HG03175 (cell line): ENCODE measurements at regions not wholly inside any gene's neighbourhood (a gene's known extent, or its start where the extent isn't known, plus 50 kb on each side); places are given as distances from the start of the nearest gene placed in this dataset.

ENCODE experiments used
- ATAC-seq: cut with Tn5 transposase; IDR thresholded peaks from one replicate; pipeline ENCODE4 v1.9.1; 2021; ENCODE audit warnings: mild to moderate bottlenecking, moderate library complexity; ENCODE audit not compliant: unreplicated experiment

GRCh38 chr16:76222087-76222486 is 55.1 kb upstream of the CNTNAP4 start:
- no peak for ATAC-seq

GRCh38 chr16:76222853-76223252 is 54.3 kb upstream of the CNTNAP4 start:
- ATAC-seq, result no peak

DNA sequence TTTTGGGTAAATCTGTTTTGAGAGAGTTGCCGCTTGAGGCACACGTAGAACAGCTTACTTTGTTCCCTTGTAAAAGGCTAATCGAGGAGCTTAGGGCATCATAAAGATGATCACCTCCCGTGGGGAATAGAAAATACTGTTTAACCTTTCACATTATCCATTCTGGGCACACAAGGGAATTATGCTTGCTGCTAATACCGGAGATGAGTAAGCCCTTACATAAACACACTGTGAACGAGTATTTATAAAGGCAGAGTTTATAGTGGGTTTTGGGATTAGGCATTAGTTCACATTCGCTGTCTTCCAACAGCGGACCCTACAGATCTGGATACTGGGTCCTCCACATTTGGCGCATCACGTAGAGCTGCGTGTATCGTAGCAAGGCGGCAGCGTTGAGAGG is 51.2 kb upstream of the CNTNAP4 start:
- ATAC-seq, result no peak

DNA sequence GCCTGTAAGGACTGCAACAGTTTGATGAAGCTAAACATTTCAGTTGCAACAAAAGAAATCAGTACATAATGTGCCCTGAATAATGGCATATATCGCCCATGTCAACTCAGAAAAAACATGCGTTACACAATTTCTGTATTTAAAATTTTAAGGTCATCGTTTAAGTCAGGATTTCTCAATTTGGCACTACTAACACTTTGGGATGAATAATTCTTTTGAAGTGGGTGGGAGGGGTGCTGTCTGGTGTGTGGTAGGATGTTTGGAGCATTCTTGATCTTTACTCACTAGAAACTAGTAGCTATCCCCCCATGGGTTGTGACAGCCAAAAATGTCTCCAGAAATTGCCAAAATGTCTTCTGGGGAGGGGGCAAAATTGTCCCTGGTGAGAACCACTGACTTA is 50.7 kb upstream of the CNTNAP4 start:
- ATAC-seq, result no peak
